H9 (cell line): ENCODE measurements at regions not wholly inside any gene's neighbourhood (a gene's known extent, or its start where the extent isn't known, plus 50 kb on each side); places are given as distances from the start of the nearest gene placed in this dataset.

ENCODE experiments used
- DNase-seq: peaks from one replicate; pipeline ENCODE4 v3.0.0-alpha.2; 2017
- H2AFZ ChIP-seq: one replicate; pipeline ENCODE4 v1.6.1; 2013; ENCODE audit warnings: mild to moderate bottlenecking, low read length, control low read depth, moderate library complexity
- H2AK5ac ChIP-seq: 2 replicates; pipeline ENCODE4 v1.6.1; 2013; ENCODE audit warnings: low read length, control low read depth, mixed read lengths; ENCODE audit not compliant: insufficient read length
- H2BK120ac ChIP-seq: one replicate; pipeline ENCODE4 v1.6.1; 2013; ENCODE audit warnings: low read depth, mild to moderate bottlenecking, low read length, control low read depth, inconsistent platforms; ENCODE audit not compliant: poor library complexity, severe bottlenecking
- H2BK12ac ChIP-seq: 2 replicates; pipeline ENCODE4 v1.6.1; 2013; ENCODE audit warnings: low read length, control low read depth, mixed read lengths, low read depth; ENCODE audit not compliant: insufficient read length
- H2BK15ac ChIP-seq: 2 replicates; pipeline ENCODE4 v1.6.1; 2013; ENCODE audit warnings: low read depth, low read length, control low read depth
- H2BK20ac ChIP-seq: one replicate; pipeline ENCODE4 v1.6.1; 2013; ENCODE audit warnings: low read depth, mild to moderate bottlenecking, low read length, control low read depth, inconsistent platforms; ENCODE audit not compliant: poor library complexity, severe bottlenecking
- H2BK5ac ChIP-seq: 2 replicates; pipeline ENCODE4 v1.6.1; 2013; ENCODE audit warnings: low read length, control low read depth, mixed read lengths; ENCODE audit not compliant: insufficient read length
- H3K14ac ChIP-seq: 2 replicates; pipeline ENCODE4 v1.6.1; 2013; ENCODE audit warnings: low read length, control low read depth; ENCODE audit not compliant: insufficient read depth
- H3K18ac ChIP-seq: 2 replicates; pipeline ENCODE4 v1.6.1; 2013; ENCODE audit warnings: low read depth, mild to moderate bottlenecking, mixed read lengths, low read length, control low read depth; ENCODE audit not compliant: insufficient read length
- H3K23ac ChIP-seq: 2 replicates; pipeline ENCODE4 v1.6.1; 2013; ENCODE audit warnings: low read length, control low read depth, mixed read lengths, low read depth; ENCODE audit not compliant: insufficient read length
- H3K23me2 ChIP-seq: 2 replicates; pipeline ENCODE4 v1.6.1; 2013; ENCODE audit warnings: low read depth, mild to moderate bottlenecking, mixed read lengths, low read length, control low read depth; ENCODE audit not compliant: insufficient read length, poor library complexity, severe bottlenecking
- H3K27ac ChIP-seq: 2 replicates; pipeline ENCODE4 v1.5.1; 2013; ENCODE audit warnings: low read length, control low read depth, mixed read lengths, low read depth; ENCODE audit not compliant: insufficient read length
- H3K27me3 ChIP-seq: 2 replicates; pipeline ENCODE4 v1.6.1; 2013; ENCODE audit warnings: low read length, control low read depth, inconsistent platforms; ENCODE audit not compliant: insufficient read depth
- H3K4ac ChIP-seq: 2 replicates; pipeline ENCODE4 v1.6.1; 2013; ENCODE audit warnings: low read depth, mild to moderate bottlenecking, control low read depth, inconsistent platforms, low read length, moderate library complexity
- H3K4me1 ChIP-seq: 2 replicates; pipeline ENCODE4 v1.6.1; 2013; ENCODE audit warnings: low read length, control low read depth, inconsistent platforms; ENCODE audit not compliant: insufficient read depth
- H3K4me2 ChIP-seq: 2 replicates; pipeline ENCODE4 v1.6.1; 2013; ENCODE audit warnings: low read length, control low read depth, mixed read lengths; ENCODE audit not compliant: insufficient read length, insufficient read depth
- H3K56ac ChIP-seq: 2 replicates; pipeline ENCODE4 v1.6.1; 2013; ENCODE audit warnings: low read depth, mild to moderate bottlenecking, mixed read lengths, low read length, control low read depth; ENCODE audit not compliant: insufficient read length
- H3K79me1 ChIP-seq: 2 replicates; pipeline ENCODE4 v1.6.1; 2013; ENCODE audit warnings: low read depth, mild to moderate bottlenecking, moderate library complexity, low read length, control low read depth, inconsistent platforms; ENCODE audit not compliant: insufficient read depth, poor library complexity, severe bottlenecking
- H3K79me2 ChIP-seq: 2 replicates; pipeline ENCODE4 v1.6.1; 2013; ENCODE audit warnings: low read length, control low read depth, inconsistent platforms; ENCODE audit not compliant: insufficient read depth
- H3K9ac ChIP-seq: 2 replicates; pipeline ENCODE4 v1.6.1; 2013; ENCODE audit warnings: low read length, control low read depth, mixed read lengths; ENCODE audit not compliant: insufficient read length; ENCODE audit errors: extremely low read depth
- H3K9me3 ChIP-seq: one replicate; pipeline ENCODE4 v1.6.1; 2013; ENCODE audit warnings: low read depth, low read length, inconsistent platforms; ENCODE audit not compliant: control insufficient read depth
- H3T11ph ChIP-seq: one replicate; pipeline ENCODE4 v1.6.1; 2013; ENCODE audit warnings: mild to moderate bottlenecking, low read length, control low read depth, inconsistent platforms
- H4K20me1 ChIP-seq: one replicate; pipeline ENCODE4 v1.6.1; 2013; ENCODE audit not compliant: control insufficient read depth, insufficient read length, insufficient read depth
- H4K5ac ChIP-seq: 2 replicates; pipeline ENCODE4 v1.6.1; 2013; ENCODE audit warnings: low read depth, mild to moderate bottlenecking, mixed read lengths, low read length, control low read depth; ENCODE audit not compliant: insufficient read length
- H4K8ac ChIP-seq: replicated peaks from 2 replicates; pipeline ENCODE4 v1.6.1; 2013; ENCODE audit warnings: low read length, control low read depth, mixed read lengths, low read depth; ENCODE audit not compliant: insufficient read length
- H4K91ac ChIP-seq: 2 replicates; pipeline ENCODE4 v1.6.1; 2013; ENCODE audit warnings: low read depth, mild to moderate bottlenecking, moderate library complexity, mixed read lengths, low read length, control low read depth; ENCODE audit not compliant: insufficient read length
- H3K27ac Mint-ChIP-seq, 3 experiments: 2 replicates in 2 of 3; 3 replicates in 1 of 3; pipeline ENCODE4 v1.8.0; 2020 to 2021; ENCODE audit warnings: mixed read lengths in 3 of 3, mild to moderate bottlenecking in 1 of 3, moderate library complexity in 1 of 3
- H3K27me3 Mint-ChIP-seq: 2 replicates; pipeline ENCODE4 v1.8.0; 2021; ENCODE audit warnings: low read depth, mild to moderate bottlenecking, moderate library complexity, mixed read lengths
- H3K36me3 Mint-ChIP-seq, 3 experiments: 2 replicates in 2 of 3; 3 replicates in 1 of 3; pipeline ENCODE4 v1.8.0; 2020 to 2021; ENCODE audit warnings: low read depth in 3 of 3, mixed read lengths in 3 of 3; ENCODE audit not compliant: insufficient read depth in 1 of 3
- H3K4me1 Mint-ChIP-seq, 2 experiments: 2 replicates each; pipeline ENCODE4 v1.8.0; 2020; ENCODE audit warnings: mixed read lengths in 2 of 2
- H3K4me3 Mint-ChIP-seq, 2 experiments: 2 replicates in 1 of 2; 3 replicates in 1 of 2; pipeline ENCODE4 v1.8.0; 2020 to 2021; ENCODE audit warnings: mild to moderate bottlenecking in 2 of 2, mixed read lengths in 2 of 2, moderate library complexity in 1 of 2
- H3K9me3 Mint-ChIP-seq, 2 experiments: 2 replicates in 1 of 2; 3 replicates in 1 of 2; pipeline ENCODE4 v1.8.0; 2020; ENCODE audit warnings: mild to moderate bottlenecking in 2 of 2, mixed read lengths in 2 of 2, moderate library complexity in 1 of 2
- CTCF ChIP-seq: fragments of 200-600 bp; sonication (generic); conservative IDR thresholded peaks from 3 replicates; pipeline ENCODE4 v1.8.0; 2021; ENCODE audit warnings: antibody characterized with exemption, mild to moderate bottlenecking
- WGBS: extraction: QIAGEN DNeasy Blood & Tissue Kit; methylation state at CpG from one replicate; pipeline ENCODE4 v1.1.7; 2013; ENCODE audit warnings: missing lambda C conversion rate, low lambda C conversion rate, mixed read lengths; ENCODE audit not compliant: insufficient read length; ENCODE audit errors: extremely low coverage; 5-methylcytosine and 5-hydroxymethylcytosine counted together

- no CpG with 5 or more reads among the region's 2 CpGs for WGBS
- no peak overlapping the region for H4K5ac ChIP-seq
- peaks cover 3 to 8% of the 10 kb centered on the region in 2 experiments; a peak in 3 of 4 replicates for H3K4me1 Mint-ChIP-seq
Measured at GRCh38 chr5:165028356-165028755, 1522.9 kb downstream of the MAT2B start.

More at GRCh38 chr5:165028356-165028755, 1522.9 kb downstream of the MAT2B start:
- H3K56ac ChIP-seq = no peak overlapping the region
- H3K4me1 ChIP-seq = no peaks in the 10 kb centered on the region
- no peaks in the 10 kb centered on the region for H3K9me3 ChIP-seq
- H3K9ac ChIP-seq = no peak overlapping the region
- no peak overlapping the region for H3K14ac ChIP-seq
- no peak overlapping the region for H2BK120ac ChIP-seq
- no peaks in the 10 kb centered on the region for H3K79me1 ChIP-seq
- no peak overlapping the region for H2AFZ ChIP-seq
- no peak overlapping the region for H2BK15ac ChIP-seq
- DNase-seq = no peak
- peaks cover 0 to 4% (median 0%) of the 10 kb centered on the region in 3 experiments; a peak in 2 of 7 replicates for H3K36me3 Mint-ChIP-seq
- no peaks in the 10 kb centered on the region for H4K20me1 ChIP-seq
- H3K27ac Mint-ChIP-seq = no peak overlapping the region
- no peak overlapping the region for H3K23ac ChIP-seq
- no peak overlapping the region for H3K4me3 Mint-ChIP-seq
- no peaks in the 10 kb centered on the region for H3K79me2 ChIP-seq
- no peak overlapping the region for H2AK5ac ChIP-seq
- no peaks in the 10 kb centered on the region for H3K27me3 Mint-ChIP-seq
- no peak overlapping the region for H3K4ac ChIP-seq
- no peaks in the 10 kb centered on the region for H3K27me3 ChIP-seq
- H2BK12ac ChIP-seq = no peak overlapping the region
- no peak overlapping the region for H2BK5ac ChIP-seq
- H3K27ac ChIP-seq = no peak overlapping the region
- H3K18ac ChIP-seq = no peak overlapping the region
- H3K9me3 Mint-ChIP-seq = no peaks in the 10 kb centered on the region; a peak in 1 of 5 replicates
- no peak overlapping the region for H3T11ph ChIP-seq
- no peaks in the 10 kb centered on the region for H3K23me2 ChIP-seq
- no peak for TF ChIP-seq CTCF
- H4K8ac ChIP-seq = no peak overlapping the region
- no peak overlapping the region for H4K91ac ChIP-seq
- no peak overlapping the region for H2BK20ac ChIP-seq
- H3K4me2 ChIP-seq = no peak overlapping the region
